Endothelial cell (in vitro differentiated cells): ENCODE measurements at regions not wholly inside any gene's neighbourhood (a gene's known extent, or its start where the extent isn't known, plus 50 kb on each side); places are given as distances from the start of the nearest gene placed in this dataset.

Source experiments
- DNase-seq: peaks from one replicate; pipeline ENCODE4 v3.0.0; 2021; ENCODE audit warnings: low spot score
- H3K27ac Mint-ChIP-seq: one replicate; pipeline ENCODE4 v1.8.0; 2021; ENCODE audit warnings: mixed read lengths, inconsistent platforms; ENCODE audit not compliant: unreplicated experiment
- H3K27me3 Mint-ChIP-seq: one replicate; pipeline ENCODE4 v1.8.0; 2021; ENCODE audit warnings: mild to moderate bottlenecking, moderate library complexity, mixed read lengths, inconsistent platforms; ENCODE audit not compliant: unreplicated experiment
- H3K36me3 Mint-ChIP-seq: one replicate; pipeline ENCODE4 v1.8.0; 2021; ENCODE audit warnings: mild to moderate bottlenecking, low read depth, mixed read lengths, inconsistent platforms; ENCODE audit not compliant: unreplicated experiment
- H3K4me1 Mint-ChIP-seq: one replicate; pipeline ENCODE4 v1.8.0; 2021; ENCODE audit warnings: mild to moderate bottlenecking, mixed read lengths, inconsistent platforms; ENCODE audit not compliant: unreplicated experiment
- H3K4me3 Mint-ChIP-seq: one replicate; pipeline ENCODE4 v1.8.0; 2021; ENCODE audit warnings: mild to moderate bottlenecking, mixed read lengths, inconsistent platforms; ENCODE audit not compliant: unreplicated experiment
- H3K9me3 Mint-ChIP-seq: one replicate; pipeline ENCODE4 v1.8.0; 2021; ENCODE audit warnings: mixed read lengths, inconsistent platforms; ENCODE audit not compliant: unreplicated experiment
- TF ChIP-seq, protein P1 (sequence below): fragments of 200-600 bp; sonication (generic); IDR thresholded peaks from one replicate; pipeline ENCODE4 v1.5.0; 2021; ENCODE audit warnings: antibody characterized with exemption; ENCODE audit not compliant: unreplicated experiment

DNA sequence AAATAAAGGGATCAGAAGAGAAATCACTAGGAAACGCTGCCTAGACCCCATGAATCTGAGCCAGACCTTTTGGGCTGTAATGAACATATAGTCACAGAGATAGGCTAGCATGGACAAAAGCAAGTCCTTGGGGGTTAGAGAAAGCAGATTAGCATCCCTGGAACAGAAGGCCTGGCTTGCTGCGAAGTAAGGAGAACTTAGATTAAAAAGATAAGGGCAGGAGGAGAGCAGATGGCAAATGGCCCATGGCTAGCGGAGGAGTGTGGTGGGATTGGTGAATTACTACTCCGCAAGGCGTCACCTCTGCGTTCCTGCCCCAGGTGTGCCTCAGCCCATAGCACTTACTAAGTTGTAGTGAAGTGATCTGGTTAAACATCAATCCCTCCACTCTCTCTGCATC, 92.3 kb upstream of the ZNF438 start:
- H3K27ac Mint-ChIP-seq: no peak overlapping the region
- peaks cover 6% of the 10 kb centered on the region for H3K4me1 Mint-ChIP-seq
- TF ChIP-seq, protein P1, sequence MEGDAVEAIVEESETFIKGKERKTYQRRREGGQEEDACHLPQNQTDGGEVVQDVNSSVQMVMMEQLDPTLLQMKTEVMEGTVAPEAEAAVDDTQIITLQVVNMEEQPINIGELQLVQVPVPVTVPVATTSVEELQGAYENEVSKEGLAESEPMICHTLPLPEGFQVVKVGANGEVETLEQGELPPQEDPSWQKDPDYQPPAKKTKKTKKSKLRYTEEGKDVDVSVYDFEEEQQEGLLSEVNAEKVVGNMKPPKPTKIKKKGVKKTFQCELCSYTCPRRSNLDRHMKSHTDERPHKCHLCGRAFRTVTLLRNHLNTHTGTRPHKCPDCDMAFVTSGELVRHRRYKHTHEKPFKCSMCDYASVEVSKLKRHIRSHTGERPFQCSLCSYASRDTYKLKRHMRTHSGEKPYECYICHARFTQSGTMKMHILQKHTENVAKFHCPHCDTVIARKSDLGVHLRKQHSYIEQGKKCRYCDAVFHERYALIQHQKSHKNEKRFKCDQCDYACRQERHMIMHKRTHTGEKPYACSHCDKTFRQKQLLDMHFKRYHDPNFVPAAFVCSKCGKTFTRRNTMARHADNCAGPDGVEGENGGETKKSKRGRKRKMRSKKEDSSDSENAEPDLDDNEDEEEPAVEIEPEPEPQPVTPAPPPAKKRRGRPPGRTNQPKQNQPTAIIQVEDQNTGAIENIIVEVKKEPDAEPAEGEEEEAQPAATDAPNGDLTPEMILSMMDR: no peak
- H3K4me3 Mint-ChIP-seq: no peak overlapping the region
- DNase-seq: no peak
- H3K9me3 Mint-ChIP-seq: no peaks in the 10 kb centered on the region
- H3K27me3 Mint-ChIP-seq: peaks cover 4% of the 10 kb centered on the region
- no peaks in the 10 kb centered on the region for H3K36me3 Mint-ChIP-seq

GRCh38 chr10:31124852-31125251, 93.2 kb upstream of the ZNF438 start:
- no peak for DNase-seq
- Mint-ChIP-seq H3K4me1 (peaks cover 6% of the 10 kb centered on the region), H3K9me3 (no peaks in the 10 kb centered on the region), H3K27me3 (peaks cover 5% of the 10 kb centered on the region), H3K36me3 (no peaks in the 10 kb centered on the region), H3K27ac (no peak overlapping the region), H3K4me3 (no peak overlapping the region)
- TF ChIP-seq, protein P1: no peak

DNA sequence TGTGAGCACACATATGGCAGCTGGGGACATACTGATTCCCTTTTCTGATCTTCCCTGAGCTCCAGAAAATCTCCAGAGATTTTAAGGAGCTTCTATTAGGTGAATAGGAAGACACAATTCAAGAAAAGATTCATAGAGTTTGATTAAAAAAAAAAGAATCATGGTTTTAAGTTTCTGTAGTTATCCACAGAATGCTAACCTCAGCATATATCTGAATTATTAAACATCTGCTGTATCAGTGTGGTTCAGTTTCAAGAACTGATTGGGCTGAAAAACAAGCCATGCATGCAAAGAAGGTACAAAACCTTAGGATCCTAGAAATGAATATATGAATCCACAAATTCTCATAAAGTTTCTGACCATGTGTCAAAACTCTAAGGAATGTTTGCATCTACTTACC, 94.1 kb upstream of the ZNF438 start:
- TF ChIP-seq, protein P1: no peak
- Mint-ChIP-seq H3K4me1 (peaks cover 6% of the 10 kb centered on the region), H3K9me3 (no peaks in the 10 kb centered on the region), H3K27ac (no peak overlapping the region), H3K36me3 (no peaks in the 10 kb centered on the region), H3K27me3 (peaks cover 5% of the 10 kb centered on the region), H3K4me3 (no peak overlapping the region)
- no peak for DNase-seq

DNA sequence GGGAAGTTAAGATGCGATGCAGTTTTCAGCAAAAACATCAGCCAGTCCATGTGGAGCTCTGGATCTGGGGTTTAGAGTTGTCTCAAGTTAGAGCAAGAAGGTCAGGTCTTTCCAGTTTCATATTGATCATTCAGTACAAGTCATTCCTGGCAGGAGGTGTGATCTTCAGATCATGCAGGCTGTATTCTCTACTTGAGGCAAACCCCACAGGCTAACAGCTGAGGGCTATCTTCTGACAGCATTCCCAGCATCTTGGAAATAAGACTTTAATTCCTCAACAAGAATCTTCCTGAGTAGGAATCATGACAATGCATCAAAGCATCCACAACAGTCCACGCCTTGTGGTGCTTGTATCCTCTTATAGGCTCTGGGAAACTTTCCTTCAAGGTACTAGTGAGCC, 94.9 kb upstream of the ZNF438 start:
- Mint-ChIP-seq H3K27me3 (peaks cover 5% of the 10 kb centered on the region), H3K27ac (no peak overlapping the region)
- DNase-seq: no peak

GRCh38 chr10:31128536-31128935, 96.9 kb upstream of the ZNF438 start:
- no peak for DNase-seq
- Mint-ChIP-seq H3K27ac (no peak overlapping the region), H3K4me3 (no peak overlapping the region), H3K36me3 (no peaks in the 10 kb centered on the region), H3K9me3 (no peaks in the 10 kb centered on the region), H3K27me3 (peaks cover 5% of the 10 kb centered on the region), H3K4me1 (peaks cover 7% of the 10 kb centered on the region)
- TF ChIP-seq, protein P1: no peak

More for the DNA sequence above, 94.9 kb upstream of the ZNF438 start:
- Mint-ChIP-seq H3K4me3 (no peak overlapping the region), H3K4me1 (peaks cover 6% of the 10 kb centered on the region), H3K36me3 (no peaks in the 10 kb centered on the region), H3K9me3 (no peaks in the 10 kb centered on the region)
- TF ChIP-seq, protein P1: no peak
